Fibroblast of pulmonary artery (primary cell): ENCODE measurements at regions not wholly inside any gene's neighbourhood (a gene's known extent, or its start where the extent isn't known, plus 50 kb on each side); places are given as distances from the start of the nearest gene placed in this dataset.

Experiments used
- DNase-seq: peaks from one replicate; pipeline ENCODE4 v3.0.0-alpha.2; 2010; ENCODE audit warnings: low read depth
- H3K4me3 ChIP-seq: replicated peaks from 2 replicates; pipeline ENCODE4 v1.5.1; 2011; ENCODE audit warnings: low read depth, mild to moderate bottlenecking, control low read depth, low read length, moderate library complexity
- TF ChIP-seq, protein P1 (sequence below): IDR thresholded peaks from 2 replicates; pipeline ENCODE4 v1.5.1; 2011; ENCODE audit warnings: mild to moderate bottlenecking, control low read depth, low read length, inconsistent platforms; ENCODE audit errors: missing control alignments

DNA sequence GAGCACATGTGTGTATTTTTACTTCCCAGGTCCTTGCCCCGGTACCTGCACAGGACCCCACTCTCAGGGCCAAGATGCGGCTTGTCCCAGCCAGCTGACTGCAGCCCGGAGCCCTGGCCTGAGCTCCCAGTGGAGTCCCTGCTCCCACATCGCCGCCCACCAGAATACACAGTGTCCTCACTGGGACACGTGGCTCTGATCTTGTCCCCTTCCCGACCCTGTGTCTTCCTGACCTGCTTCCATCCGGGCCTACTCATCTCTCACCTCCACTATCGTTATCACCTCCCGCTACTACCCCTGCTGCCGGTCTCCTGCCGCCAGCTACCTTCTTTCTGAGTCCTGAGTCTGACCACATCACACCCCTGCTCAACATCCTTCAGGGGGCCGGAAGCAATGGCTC lies 146.3 kb upstream of the CHST15 start:
- TF ChIP-seq, protein P1, sequence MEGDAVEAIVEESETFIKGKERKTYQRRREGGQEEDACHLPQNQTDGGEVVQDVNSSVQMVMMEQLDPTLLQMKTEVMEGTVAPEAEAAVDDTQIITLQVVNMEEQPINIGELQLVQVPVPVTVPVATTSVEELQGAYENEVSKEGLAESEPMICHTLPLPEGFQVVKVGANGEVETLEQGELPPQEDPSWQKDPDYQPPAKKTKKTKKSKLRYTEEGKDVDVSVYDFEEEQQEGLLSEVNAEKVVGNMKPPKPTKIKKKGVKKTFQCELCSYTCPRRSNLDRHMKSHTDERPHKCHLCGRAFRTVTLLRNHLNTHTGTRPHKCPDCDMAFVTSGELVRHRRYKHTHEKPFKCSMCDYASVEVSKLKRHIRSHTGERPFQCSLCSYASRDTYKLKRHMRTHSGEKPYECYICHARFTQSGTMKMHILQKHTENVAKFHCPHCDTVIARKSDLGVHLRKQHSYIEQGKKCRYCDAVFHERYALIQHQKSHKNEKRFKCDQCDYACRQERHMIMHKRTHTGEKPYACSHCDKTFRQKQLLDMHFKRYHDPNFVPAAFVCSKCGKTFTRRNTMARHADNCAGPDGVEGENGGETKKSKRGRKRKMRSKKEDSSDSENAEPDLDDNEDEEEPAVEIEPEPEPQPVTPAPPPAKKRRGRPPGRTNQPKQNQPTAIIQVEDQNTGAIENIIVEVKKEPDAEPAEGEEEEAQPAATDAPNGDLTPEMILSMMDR, result no peak
- DNase-seq, result no peak
- H3K4me3 ChIP-seq, result no peak overlapping the region

DNA sequence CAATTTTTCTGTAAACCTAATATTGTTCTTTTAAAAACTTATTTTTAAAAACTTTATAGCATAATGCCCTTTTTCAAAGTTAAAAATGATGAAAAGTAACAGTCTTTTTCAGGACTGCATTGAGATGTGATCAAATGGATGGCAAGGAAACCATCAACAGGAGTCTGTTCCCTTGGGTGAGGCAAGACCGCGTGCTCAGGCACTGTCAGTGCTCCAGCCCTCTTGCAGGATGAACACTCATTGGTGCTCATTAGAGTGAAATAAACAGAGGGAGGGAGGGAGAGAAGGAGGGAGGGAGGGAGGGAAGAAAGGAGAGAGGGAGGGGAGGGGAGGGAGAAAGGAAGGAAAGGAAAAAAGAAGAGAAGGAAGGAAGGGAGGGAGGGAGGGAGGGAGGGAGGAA lies 145.7 kb upstream of the CHST15 start:
- no peak for DNase-seq
- H3K4me3 ChIP-seq, result no peak overlapping the region
- TF ChIP-seq, protein P1, result no peak

DNA sequence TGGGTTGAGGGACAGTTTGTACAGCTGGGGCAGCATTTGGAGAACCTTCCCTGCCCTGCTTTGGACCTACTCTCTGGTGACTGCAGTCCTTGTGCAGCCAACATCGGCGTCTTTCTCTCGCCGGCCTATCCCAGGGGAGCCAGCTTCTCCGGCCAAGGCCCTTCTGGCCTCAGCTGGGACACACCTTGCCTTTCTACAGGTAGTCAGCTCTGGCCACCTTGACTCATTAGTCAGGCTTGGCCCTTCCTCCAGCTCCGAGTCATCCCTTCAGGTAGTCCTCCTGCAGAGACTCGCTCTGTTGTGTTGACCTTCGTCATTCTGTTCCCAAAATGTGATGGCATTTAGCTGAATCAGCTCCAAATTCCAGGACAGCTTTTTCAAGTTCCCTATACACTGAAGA lies 145.0 kb upstream of the CHST15 start:
- TF ChIP-seq, protein P1, result no peak
- no peak overlapping the region for H3K4me3 ChIP-seq
- DNase-seq, result no peak

DNA sequence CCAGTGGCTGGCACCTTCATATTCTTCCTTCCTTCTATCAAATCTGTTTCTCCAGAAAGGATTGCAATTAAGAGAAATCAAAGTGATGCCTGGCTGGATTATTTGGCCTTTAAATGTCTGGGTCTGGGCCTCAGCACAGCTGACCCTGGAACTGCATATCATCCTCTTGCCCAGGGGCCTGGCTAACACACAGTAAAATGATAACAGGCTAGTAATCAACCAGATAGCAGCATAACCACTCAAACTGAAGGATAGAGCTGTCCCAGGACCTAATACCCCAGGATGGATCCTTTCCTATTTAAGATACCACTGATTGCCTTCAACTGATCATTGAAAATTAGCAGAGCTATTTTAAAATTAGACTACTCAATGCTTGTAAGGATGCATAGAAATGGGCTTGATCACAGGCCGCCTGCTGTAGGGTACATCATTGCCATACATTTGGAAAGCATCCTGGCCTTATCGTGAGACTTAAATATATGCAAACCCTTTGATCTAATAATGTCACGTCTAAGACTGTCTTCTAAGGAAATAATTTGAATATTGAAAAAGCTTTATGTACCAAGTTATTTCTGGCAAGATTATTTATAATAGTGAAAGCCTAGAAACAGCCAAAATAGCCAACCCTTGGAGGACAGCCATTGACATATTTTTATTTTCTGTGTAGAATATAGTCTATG lies 144.0 kb upstream of the CHST15 start:
- DNase-seq, result no peak
- TF ChIP-seq, protein P1, result no peak
- no peak overlapping the region for H3K4me3 ChIP-seq

DNA sequence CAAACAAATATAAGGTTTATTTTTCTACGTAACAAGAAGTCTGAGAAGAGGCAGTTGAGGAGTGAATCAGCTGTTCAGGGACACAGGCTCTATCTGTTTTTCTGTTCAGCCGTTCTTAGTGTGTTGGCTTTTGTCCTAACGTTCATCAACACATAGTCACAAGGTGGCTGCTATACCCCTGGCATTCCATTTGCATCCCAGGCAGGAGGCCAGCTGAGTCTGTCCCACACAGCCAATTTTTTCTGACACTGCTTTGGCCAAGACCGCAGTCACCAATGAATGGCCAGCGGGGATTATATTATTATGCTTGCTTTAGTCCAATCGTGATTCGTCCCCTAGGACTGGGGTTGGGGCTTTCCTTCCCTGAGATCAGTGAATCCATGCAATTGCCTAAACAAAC lies 143.4 kb upstream of the CHST15 start:
- TF ChIP-seq, protein P1, result no peak
- no peak for DNase-seq

DNA sequence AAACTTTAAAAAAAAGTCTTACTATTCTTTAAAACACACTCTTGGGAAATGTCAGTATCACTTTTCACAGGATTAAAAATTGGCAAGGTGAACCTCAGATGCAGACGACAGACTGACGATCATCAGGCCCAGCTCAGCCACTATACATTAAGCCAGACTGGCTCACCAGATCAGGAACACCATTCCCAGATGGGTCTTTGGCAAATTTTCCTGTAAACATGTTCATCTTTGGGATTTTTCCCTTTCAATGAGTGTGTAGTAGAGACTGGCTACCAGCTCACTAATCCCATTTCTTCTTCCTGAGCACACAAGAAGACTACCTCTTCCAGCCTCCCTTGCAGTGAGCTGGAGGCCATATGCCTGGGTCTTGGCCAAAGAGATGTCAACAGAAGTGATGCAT lies 142.7 kb upstream of the CHST15 start:
- TF ChIP-seq, protein P1, result no peak
- H3K4me3 ChIP-seq, result no peak overlapping the region
- DNase-seq, result no peak

More for the DNA sequence above, 143.4 kb upstream of the CHST15 start:
- no peak overlapping the region for H3K4me3 ChIP-seq

DNA sequence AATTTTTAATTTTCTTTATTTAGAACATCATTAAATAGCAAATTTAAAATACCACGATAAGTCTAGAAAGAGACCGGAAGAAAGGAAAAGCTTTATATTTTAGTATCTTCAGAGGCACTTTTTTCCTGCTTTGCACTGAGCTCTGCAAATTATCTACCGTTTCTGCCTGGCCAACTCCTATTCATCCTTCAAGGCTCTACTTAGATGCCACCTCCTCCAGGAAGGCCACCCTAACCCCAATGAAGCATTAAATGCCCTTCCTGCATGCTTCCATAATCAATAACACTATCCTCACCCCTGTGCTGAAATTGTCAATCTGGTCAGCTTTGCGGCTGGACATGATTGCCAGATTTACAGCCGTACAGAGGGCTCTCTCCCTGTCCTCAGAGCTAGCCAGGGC lies 141.8 kb upstream of the CHST15 start:
- TF ChIP-seq, protein P1, result no peak
- H3K4me3 ChIP-seq, result no peak overlapping the region
- DNase-seq, result no peak
